Sciatic nerve (tissue), 2 donors: ENCODE measurements at regions not wholly inside any gene's neighbourhood (a gene's known extent, or its start where the extent isn't known, plus 50 kb on each side); places are given as distances from the start of the nearest gene placed in this dataset.

Experiments used
- ATAC-seq: fragments of 200-7000 bp; cut with Tn5 transposase; one replicate; pipeline ENCODE4 v1.9.1; 2020; ENCODE audit warnings: mild to moderate bottlenecking, moderate library complexity
- DNase-seq: peaks from one replicate; pipeline ENCODE4 v3.0.0-alpha.2; 2020; ENCODE audit warnings: low spot score
- intact Hi-C: fragments of 100-400 bp; cut with DNase I; formaldehyde crosslinking; loops from one replicate; pipeline ENCODE4 v1.14.2; 2022
- donor health status: DM: no; HTN: no; CAD: no.
- donor health status: DM: no; HTN: no; CAD: no.

GRCh38 chr5:17690473-17690872, 56.2 kb downstream of the TAF11L14 start:
- no peak for ATAC-seq
- no peak for DNase-seq
- intact Hi-C loops, result no loop called here

DNA sequence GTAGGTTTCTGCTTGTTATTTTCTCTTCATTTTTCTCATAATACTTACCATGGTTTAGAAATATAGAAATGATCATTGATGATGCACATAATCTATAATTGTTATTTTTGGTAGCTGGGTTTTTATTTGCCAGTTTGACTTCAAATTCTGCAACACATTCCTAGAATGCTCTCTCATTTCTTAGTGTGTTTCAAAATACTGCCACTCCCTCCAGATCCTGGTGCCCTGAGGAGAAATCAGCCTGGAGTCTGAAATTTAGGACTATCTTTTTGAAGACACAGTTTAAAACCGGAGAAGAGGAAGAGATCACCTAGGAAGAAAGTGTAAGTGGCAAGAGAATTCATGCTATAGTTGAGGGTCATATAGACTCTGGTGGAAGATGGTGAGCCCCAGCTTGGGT, 57.5 kb downstream of the TAF11L14 start:
- DNase-seq, result no peak
- ATAC-seq, result no peak
- intact Hi-C loops, result no loop called here

DNA sequence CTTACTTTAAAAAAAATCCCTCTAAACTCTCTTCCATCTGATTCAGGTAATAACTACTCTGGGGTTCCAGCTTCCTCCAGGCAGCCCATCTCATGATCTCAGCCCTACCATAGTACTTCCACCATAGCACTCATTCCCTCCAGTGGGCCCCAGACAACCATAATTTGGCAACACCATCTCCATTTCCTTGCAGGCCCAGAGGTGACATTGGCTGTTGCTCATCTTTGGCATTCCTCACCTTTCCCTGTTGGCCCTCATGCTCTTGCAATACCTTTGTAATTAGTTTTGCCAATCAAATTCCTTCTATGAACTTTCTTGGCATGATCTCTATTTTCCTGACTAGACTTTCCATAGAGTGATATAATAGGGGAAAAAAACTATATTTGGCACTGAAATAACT, 60.1 kb downstream of the TAF11L14 start:
- intact Hi-C loops, result no loop called here
- ATAC-seq, result no peak

GRCh38 chr5:17694914-17695313, 60.7 kb downstream of the TAF11L14 start:
- intact Hi-C loops, result no loop called here
- DNase-seq (no peak), ATAC-seq (no peak)

More for the DNA sequence above, 60.1 kb downstream of the TAF11L14 start:
- no peak for DNase-seq

DNA sequence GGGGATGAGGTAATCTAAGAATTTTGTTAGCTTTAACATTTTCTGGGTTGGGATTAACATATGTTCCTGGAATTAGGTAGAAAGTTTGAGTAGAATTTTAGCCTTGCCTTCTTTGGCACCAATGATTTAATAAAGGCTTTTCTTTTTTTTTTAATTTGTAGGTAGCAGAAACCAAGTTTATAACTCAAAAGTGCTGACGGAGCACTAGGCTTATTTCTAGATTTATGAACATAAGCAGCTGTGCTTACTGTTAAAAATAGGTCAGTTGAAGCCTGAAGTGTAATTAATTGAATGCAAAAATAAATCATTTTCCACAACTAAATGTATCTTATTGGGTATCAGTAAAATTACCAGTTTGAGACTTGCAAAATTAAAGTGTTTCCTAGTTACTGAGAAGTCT, 62.4 kb downstream of the TAF11L14 start:
- intact Hi-C loops, result no loop called here
- DNase-seq, result no peak
- ATAC-seq, result no peak

- DNase-seq (no peak), ATAC-seq (no peak)
- intact Hi-C loops, result no loop called here
Measured at GRCh38 chr5:17697671-17698070, 63.4 kb downstream of the TAF11L14 start.

GRCh38 chr5:17709011-17709710, 74.9 kb downstream of the TAF11L14 start:
- intact Hi-C loops, result no loop called here
- DNase-seq, result no peak
- no peak for ATAC-seq

GRCh38 chr5:17713301-17713700, 79.0 kb downstream of the TAF11L14 start:
- no peak for ATAC-seq
- intact Hi-C loops, result no loop called here
- no peak for DNase-seq

DNA sequence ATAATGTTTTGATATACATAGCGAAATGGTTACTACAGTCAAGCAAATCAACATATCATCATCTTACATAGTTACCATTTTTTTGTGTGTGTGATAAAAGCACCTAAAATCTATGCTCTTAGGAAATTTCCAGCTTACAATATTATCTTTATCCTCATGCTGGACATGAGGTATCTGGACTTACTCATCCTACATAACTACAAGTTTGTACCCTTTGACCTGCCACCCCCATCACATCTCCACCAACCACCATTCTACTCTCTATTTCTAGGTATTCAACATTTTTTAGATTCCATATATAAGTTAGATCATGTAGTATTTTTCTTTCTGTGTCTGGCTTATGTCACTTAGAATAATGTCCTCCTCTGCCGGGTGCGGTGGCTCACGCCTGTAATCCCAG, 79.9 kb downstream of the TAF11L14 start:
- intact Hi-C loops, result no loop called here
- DNase-seq (no peak), ATAC-seq (no peak)

DNA sequence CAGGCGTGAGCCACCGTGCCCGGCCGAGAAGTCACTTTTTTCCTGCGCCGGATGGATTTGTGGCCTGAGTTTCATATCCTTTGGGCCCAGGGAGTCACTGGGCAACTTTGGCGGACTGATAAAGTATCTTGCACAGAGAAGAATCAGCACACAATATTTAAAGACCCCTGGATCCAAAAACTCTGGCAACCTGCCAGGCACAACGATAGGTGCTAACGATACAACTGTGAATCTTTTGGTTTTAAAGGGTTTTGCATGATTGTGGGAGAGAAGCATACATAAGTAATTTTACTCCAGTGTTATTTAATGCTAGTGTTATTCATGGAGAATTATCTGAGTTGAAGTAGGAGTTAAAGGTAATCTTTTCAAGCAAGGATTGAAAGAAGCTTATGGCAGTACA, 85.3 kb downstream of the TAF11L14 start:
- ATAC-seq (no peak), DNase-seq (no peak)
- intact Hi-C loops, result no loop called here

DNA sequence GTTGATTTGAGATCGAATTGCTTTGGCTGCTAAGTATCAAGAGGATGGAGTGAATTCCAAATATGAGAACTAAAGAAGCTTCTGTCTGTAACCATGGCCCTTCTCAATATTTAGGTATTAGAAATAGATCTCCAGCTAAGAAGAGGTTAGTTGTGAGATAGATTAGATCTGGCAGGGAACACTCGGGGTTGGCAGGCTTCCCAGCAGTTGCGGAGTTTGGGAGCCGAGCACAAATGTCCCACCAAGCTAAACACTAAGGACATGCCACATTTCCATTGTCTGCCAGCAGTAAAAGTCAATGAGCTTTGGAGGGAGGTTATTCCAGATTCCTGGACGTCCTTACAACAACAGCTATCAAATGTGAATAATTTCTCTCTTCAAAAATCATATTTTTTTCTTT, 85.8 kb downstream of the TAF11L14 start:
- ATAC-seq, result no peak
- intact Hi-C loops, result no loop called here
- no peak for DNase-seq

GRCh38 chr5:17723876-17724275, 89.6 kb downstream of the TAF11L14 start:
- DNase-seq (no peak), ATAC-seq (no peak)
- intact Hi-C loops, result no loop called here

- ATAC-seq (peak; percentile 92), DNase-seq (no peak)
- intact Hi-C loops, result no loop called here
Measured at GRCh38 chr5:17727098-17727497, 92.8 kb downstream of the TAF11L14 start.

DNA sequence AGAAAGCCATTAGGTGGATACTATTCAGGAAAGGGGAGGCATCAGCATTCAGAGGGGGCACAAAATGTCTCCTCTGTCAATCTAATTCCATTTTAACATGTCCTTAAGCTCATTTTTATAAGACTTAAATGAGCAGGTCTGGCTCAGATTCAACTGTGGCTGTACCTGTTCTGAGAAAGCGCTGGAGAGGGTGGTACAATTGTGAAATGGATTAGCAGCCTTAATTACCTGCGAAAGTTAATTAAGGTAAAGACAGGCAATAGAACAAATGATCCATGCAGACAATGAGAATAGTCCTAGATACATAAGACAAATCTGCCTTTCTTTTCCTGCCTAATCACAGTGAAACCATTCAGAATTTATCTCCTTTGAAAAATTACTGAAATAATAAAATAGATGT, 96.2 kb downstream of the TAF11L14 start:
- ATAC-seq, result no peak
- no peak for DNase-seq
- intact Hi-C loops, result no loop called here

DNA sequence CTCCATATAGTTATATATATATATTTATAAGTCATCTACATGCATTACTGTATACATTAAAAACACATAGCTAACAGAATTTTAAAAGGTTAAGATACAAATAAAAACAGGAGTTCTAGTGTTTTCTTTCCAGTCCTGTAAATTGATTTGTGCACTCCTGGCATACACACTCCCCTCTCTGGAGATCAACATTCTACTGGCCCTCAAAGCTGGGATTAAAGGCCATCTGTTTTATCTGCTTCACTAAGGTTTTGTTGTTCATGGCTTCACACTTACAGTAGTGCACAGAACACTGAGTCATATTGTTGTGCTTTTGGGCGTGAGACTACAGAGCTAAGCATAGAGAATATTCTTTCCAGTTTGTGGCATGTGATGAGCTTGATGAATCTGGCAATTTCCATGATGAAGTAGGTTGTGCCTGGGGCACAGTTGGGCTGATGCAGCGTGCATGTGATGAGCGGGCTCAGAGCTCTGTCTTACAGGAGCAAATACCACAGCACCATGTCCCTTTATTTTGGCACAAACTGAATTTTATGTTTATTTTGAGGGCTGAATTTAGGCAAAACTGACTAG, 98.2 kb downstream of the TAF11L14 start:
- peak; percentile 74 for ATAC-seq
- intact Hi-C loops, result no loop called here

DNA sequence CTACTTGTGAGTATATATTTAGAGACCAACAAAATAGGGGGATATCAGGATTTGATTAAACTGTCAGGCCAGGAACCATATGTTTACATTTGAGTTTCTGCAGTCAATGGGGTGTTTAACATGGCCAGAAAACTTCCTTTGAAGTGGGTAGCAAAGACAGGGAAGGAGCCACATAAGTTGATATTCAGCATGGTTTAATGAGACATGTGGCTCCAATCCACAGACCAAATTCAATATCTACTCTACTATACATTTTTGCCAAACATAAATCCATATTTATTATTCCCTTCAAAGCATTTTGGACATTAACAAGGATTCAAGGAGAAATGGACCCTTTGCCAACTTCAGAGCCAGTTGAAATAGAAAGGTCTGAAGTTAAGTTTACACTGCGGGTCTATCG, 99.8 kb downstream of the TAF11L14 start:
- no peak for ATAC-seq
- intact Hi-C loops, result no loop called here
- no peak for DNase-seq

More for the DNA sequence above, 98.2 kb downstream of the TAF11L14 start:
- no peak for DNase-seq

DNA sequence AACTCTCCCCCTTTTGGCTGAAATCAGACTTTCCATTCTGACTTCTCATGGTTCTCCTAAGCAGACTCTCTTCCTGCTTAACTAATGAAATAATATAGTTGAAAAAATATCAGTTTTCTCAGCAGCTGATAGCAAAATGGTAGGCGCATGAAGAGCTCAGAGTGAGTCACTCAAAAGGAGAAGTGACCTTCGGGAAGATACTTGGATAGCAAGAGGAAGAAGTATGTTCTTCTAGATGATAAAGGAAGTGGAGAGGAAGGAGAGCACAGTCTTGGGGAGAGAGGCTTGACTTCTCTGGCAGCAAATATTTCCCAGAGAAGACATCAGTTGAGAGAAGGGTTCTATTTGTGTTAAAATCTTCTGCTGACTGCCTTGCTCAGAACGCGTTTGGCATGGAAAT, 101.5 kb downstream of the TAF11L14 start:
- intact Hi-C loops, result no loop called here
- no peak for DNase-seq
- ATAC-seq, result no peak

GRCh38 chr5:17737092-17737491, 102.8 kb downstream of the TAF11L14 start:
- DNase-seq, result no peak
- no peak for ATAC-seq
- intact Hi-C loops, result no loop called here

DNA sequence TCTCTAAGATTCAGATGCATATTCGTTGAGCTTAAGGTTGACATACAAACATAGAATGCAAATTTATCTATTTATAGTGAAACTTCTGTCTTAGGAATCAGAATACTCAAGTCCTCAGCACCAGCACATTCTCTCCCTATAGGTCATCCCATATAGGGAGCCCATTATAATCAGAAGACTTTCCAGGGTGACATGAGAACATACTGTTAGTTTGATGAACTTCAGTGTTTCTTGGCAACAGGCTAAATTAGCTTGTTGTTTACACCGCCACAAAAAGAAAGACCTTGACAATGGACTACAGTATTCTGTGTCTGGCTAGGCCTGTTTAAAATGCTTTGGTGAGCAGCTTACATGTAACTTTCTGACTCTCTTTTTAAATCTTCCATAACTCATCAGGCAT, 104.2 kb downstream of the TAF11L14 start:
- no peak for ATAC-seq
- DNase-seq, result no peak
- intact Hi-C loops, result no loop called here

DNA sequence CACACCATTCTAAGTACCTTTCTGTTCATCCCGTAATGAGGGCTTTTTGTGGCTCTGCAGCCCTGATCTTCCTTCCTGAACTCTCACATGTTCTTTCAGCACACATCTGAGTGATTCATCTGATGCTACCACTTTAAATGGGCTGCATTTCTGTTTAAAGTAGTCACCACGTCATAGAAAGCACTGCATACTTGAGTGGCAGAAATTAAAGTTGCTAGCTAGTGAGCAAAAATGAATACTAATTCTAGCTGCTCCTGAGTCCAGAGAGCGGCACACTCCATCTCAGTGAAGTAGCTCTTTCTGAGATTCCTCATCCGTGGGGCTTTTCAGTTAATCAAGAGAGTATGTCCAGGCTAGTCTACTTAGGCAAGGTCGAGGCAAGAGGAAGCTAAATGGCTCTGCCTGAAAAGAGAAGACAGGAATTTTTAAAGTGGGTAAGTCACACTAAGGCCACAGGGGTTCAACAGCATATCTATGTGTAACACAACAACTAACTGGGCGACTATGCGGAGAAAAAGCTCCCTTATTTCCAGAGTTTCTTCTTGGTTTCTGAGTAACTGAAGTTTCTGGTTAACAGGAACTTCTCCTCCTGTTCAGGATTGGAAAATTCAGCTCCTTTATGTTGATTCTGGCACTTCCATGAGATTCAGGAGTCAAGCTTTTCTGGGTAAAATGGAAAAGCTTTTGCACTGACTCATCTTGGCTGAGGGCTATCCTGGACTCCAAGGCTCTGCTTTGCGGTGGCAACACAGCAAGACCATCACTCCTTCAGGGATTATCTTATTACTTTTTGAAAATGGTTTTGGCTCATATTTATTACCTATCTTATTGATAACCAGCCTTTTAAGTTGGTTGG, 109.5 kb downstream of the TAF11L14 start:
- peak; percentile 96 for ATAC-seq
- intact Hi-C loops, result no loop called here
- no peak for DNase-seq
